GM18498 (cell line): ENCODE measurements at regions not wholly inside any gene's neighbourhood (a gene's known extent, or its start where the extent isn't known, plus 50 kb on each side); places are given as distances from the start of the nearest gene placed in this dataset.

Source experiments
- ATAC-seq: cut with Tn5 transposase; IDR thresholded peaks from one replicate; pipeline ENCODE4 v1.9.1; 2021; ENCODE audit warnings: mild to moderate bottlenecking, moderate library complexity; ENCODE audit not compliant: unreplicated experiment

DNA sequence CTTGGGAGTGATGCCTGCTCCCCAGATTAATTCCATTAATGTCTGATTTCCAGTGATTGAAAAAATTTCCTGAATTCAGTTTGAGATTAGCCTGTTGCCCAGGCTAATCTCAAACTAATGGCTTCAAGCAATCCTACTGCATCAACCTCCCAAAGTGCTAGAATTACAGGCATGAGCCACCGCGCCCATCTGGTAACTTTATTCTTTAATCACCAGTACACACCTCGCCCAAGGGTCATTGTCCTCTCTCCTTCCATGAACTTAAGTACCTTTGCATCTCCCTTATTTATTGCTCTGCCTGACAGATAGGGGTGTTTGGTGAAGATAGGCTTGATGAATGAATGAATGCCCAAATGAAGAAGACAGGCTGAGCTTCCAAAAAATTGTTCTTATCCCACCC is 366.5 kb downstream of the SIPA1L2 start:
- no peak for ATAC-seq

DNA sequence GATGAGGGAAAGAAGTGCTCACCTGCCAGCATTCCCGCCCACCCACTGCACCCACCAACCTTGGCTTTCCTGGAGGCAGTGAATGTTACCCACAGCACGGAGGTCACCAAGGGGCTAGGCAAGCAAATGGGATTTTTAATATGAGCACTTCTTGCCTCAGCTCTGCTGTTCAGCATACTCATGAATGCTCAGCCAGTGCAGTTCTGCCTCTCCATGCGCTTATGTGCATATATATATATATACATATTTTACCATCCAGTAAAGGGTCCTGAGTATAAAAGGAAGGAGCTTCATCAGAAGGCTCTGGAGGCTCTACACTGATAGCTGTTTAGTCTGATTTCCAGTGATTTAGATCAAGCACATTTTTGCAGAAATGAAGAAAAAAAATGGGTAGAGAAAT is 366.9 kb downstream of the SIPA1L2 start:
- ATAC-seq, result no peak

DNA sequence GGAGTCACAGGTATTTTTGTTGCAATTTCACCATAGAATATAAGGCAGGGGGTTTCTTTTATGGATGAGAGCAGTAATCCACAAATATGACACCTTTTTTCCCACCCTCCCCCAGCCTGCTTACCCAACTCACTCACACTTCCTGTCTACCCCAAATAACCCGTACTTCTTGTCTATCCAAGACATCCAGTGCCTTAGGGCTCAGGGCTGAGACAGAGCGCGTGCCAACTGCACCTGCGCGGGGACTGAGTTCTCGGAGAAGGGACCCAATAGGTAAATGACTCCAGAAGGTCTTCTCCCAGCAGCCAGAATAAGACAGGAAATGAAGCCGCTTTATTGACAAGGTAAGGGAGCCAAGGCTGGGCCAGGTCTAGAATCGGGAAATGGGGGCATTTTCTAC is 369.1 kb downstream of the SIPA1L2 start:
- ATAC-seq, result no peak

DNA sequence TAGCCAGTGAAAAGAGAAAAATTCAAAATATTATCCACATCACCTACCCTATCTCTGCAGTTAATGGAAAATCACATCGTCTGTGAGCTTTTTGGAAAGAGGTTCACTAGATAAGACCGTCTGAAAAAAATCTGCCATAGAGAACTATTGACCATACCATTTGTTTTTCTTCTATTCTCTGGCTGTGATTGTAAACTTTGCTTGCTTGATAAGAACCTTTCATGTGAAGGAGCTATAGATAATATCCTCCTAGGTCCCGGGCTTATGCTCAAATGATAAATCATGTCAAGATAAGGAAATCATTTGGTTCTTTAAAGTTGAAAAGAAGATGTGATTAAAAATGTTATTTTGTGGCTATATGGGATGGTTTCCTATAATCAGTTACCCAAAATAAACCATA is 369.9 kb downstream of the SIPA1L2 start:
- ATAC-seq, result no peak

DNA sequence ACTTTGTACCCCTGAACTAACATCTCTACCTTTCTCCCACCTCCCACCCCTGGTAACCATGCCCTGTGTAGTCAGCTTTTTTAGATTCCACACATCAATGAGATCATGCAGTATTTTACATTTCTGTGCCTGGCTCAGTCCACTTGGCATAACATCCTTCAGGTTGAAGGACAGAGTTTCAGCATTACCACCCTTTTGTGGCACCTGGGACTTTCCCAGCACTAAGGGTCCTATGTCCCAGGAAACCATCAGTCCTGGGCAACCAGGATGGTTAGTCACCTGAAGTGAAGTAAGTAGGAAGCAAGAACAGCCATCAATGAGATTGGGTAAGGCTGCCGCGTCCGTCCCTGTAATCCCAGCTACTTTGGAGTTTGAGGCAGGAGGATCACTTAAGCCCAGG is 370.6 kb downstream of the SIPA1L2 start:
- no peak for ATAC-seq

DNA sequence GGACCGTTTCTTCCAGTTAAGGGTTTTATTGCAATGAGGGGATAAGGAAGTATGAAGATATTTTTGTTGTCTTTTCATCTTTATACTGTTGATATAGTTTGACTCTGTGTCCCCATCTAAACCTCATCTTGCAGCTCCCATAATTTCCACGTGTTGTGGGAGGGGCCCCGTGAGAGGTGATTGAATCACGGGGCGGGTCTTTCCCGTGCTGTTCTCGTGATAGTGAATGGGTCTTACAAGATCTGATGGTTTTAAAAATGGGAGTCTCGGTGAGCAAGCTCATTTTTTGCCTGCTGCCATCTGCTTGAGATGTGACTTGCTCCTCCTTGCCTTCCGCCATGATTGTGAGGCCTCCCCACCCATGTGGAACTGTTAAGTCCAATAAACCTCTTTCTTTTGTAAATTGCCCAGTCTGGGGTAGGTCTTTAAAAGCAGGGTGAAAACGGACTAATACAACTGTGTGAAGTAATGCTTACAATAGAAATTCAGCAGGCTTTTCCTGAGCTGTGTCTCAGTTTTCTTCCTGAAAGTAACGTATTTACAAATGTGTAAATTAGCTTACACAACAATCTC is 377.3 kb downstream of the SIPA1L2 start:
- no peak for ATAC-seq

DNA sequence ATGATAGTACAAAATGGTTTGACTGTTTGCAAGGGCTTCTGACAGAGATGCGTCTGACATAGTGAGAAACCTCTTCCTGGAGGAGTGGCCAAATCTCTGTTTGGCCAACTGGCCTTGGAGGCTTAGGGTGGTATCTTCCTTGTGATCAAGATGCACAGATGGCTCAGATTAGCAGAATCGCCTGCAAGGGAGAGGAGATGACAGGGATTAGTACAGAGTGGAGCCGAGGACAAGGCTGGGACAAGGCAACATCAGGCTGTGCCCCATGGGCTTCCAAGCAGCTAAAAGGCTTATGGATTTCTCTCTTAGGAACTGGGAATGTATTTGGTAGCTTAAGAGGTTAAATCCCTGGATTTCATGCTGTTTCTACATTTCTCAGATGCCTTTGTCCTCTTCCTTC is 379.1 kb downstream of the SIPA1L2 start:
- no peak for ATAC-seq

DNA sequence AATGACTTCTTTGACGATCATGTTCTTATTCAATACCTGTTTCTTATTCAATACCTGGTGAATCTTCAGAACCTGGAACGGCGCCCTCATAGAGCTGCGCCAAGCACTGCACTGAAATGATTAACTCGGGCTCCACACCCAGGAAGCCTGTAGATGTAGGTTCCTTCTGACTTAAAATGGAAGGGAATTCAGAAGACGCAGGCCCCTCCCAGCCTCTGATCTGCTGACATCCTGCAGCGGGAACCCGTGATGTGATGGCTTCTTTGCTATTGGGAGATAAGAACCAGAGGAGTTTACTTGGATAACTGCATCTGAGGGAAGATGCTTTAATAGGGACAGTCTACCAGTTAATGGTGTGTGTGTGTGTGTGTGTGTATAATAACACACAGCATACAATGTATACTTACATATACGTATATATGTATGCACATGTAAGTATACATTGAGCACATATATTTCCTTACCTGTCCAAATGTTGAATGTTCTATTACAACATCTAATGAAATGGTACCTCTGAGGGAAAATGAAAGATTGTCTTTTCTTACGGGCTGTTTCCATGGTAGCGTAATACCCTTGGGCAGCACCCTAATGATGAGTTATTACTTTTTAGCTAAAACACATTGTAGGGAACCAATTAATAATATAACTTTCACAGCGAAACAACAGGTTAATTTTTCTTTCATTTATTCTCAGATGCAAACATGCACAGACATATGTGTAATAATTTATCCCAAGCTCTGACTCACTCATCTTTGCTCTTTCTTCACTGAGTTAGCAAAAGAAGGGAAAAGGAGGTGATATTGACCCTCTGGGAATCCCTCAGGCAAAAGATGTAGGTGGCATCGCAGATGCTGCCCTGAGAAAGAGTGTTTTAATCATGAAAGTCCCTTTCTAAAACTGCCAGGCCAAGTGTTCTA is 379.8 kb downstream of the SIPA1L2 start:
- ATAC-seq, result no peak

DNA sequence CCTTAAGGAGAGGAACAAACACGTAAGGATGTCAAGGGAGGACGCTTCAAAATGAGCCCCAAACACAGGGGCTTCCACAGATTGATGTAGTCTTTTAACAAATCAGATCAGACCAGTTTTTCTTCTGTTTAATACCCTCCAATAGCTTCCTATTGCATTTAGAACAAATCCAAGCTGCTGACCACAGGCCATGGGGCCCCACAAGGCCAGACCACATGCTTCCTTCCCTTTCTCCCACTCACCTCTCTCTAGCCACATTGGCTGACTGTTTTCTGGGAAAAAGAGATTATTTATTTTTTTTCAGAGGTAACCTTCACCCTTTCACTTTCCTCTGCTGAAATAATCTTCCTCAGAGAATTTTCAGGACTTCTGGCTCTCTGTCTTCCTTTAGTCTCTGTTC is 380.6 kb downstream of the SIPA1L2 start:
- no peak for ATAC-seq

DNA sequence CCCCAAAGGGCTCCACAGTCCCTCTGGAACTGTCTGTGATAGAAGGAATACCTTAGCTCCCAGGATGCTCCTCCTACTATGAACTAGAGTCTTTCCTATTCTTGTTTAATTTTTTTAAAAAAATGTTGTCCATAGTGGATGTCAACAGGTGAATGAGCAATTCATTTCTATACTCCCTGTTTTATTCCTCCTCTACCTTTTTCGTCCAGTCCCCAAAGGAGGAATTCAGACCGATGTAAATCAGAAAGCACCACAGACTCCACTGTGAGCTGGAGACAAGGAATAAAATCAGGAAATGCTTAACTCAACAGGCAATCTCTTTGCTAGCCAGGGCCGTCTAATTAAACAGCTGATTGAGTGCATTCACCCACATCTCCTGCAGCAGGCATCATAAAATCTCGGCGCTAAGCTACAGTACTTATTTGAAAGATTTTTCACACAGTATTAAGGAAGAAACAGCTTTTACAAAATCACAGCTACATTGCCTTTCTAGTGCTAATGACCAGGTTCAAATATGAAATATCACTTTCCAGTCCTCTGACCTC is 381.6 kb downstream of the SIPA1L2 start:
- no peak for ATAC-seq

DNA sequence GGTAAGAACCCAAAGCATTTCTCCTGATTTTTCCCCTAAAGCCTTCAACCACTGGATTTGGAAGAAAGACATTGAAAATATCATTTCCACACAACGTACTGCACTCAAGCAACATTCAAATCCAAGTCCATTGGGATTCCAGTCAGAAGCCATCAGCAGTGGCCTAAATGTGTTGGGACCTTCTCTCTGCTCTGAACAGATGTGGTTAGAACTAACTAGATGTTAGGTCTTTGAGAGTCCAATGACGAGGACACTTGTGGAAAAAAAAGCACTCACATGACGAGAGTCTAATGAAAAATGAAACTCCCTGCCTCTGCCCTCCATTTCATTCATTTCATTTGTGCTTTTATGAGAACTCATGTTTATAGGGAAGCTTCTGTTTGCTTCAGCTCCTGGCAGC is 382.3 kb downstream of the SIPA1L2 start:
- no peak for ATAC-seq

DNA sequence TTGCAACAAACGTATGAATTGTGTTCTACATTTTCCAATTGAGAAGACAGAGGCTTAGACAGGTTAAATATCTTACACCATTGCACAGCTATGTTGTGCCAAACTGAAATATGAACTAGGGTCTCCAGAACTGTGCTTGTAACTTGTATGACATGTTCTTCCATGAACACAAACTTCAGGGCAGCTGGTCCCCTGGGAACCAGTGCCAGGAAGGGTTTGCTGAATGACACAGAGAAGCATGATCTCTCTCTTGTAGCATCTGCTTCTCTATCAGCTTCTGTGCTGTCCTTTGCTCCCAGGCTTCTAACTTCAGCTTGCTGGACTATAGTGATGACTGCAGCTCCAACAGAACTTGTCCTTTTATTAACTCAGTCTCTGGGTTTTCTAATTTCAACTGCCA is 385.5 kb downstream of the SIPA1L2 start:
- ATAC-seq, result no peak

DNA sequence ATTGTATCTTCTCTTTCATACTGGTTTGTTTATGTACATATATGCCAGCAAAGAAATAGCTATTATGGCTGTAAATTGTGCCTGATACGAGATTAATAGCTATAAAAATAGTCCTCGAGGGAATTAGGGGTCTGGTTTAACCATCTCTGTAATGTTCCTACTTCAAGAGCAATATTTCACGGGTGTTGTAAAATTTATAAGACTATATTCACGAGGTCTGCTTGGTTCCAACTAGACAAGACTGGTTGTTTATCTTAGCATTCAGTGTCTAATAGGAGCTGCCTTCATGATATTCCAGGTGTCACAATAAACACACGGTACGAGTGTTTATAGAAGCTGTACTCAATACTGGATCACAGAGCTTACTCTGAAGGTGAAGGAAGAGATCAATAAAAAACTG is 389.9 kb downstream of the SIPA1L2 start:
- ATAC-seq, result no peak

DNA sequence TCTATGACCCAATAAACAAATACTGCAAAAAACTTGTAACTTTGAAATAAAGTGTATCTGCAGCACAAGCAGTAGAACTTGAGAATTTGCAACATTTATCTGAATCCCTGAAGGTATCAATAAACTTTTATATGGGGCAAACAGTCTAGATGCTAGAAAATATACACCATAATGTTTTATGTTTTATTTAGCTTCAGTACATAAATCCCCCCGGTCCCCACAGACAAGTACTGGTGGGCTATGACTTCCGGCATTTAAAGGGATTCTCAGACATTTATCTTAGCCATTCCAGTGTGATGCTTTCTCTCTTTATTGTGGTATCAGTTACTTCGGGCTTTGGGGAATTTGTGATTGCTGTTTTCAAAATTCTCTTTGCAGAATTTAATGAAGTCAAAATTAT is 390.4 kb downstream of the SIPA1L2 start:
- ATAC-seq, result no peak

DNA sequence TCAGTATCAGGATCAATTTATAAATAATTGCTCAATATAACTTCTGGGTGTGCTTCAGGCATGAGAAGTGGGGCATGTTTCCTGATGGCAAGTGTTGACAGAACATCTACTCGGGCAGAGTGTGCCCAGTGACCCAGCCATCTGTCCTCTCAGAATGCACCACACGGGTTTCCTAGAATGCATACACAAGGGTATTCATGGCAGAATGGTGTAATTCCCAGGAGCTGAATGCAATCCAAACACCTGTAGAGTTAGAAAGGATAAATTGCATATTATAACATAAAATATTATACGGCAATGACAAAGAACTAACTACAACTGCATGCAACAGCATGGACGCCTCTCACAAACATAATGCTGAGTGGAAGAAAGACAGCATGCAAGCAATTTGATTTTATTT is 391.9 kb downstream of the SIPA1L2 start:
- no peak for ATAC-seq

DNA sequence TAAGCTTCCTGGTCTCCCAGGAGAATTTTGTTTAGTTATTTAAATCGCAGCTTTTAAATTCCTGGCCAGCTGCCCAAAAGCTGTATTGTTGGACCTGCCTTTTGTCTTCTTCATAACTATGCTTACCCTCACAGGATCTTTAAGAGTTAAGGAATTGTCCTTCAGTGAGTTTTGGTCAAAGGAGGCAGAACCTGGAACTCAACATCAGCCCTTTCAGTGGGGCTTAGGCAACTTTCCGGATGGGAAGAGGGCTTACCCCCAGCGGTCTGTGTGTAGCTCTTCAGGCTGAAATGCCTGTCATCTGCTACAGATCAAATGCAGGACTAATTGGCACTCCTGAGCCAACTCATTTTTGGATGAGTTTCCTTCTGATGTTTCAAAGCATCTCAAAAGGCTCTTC is 402.6 kb downstream of the SIPA1L2 start:
- ATAC-seq, result no peak

DNA sequence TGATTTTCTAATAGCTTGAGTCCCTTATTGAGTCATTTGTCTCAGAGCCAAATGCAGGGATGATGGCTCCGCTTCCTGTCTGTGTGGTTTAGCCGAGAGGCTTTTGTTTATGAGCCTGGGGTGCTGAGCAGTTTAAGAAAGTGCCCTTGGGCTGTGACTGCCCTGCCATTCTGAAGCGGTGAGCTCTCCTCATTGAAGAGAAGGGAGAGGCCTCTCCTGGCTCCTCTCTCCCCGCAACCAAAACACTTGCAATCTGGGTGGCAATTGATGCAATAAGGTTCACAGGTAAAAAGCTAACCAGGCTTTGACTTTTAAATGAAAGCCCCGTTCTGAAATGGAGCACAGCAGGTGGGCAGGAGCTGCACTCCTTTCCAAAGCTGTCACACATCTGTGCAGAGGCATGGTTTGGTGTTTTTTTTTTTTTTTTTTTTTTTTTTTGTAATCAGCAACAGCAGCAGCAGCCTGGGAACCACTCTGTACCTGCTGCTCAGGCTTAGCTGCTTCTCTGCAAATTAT is 403.7 kb downstream of the SIPA1L2 start:
- no peak for ATAC-seq

DNA sequence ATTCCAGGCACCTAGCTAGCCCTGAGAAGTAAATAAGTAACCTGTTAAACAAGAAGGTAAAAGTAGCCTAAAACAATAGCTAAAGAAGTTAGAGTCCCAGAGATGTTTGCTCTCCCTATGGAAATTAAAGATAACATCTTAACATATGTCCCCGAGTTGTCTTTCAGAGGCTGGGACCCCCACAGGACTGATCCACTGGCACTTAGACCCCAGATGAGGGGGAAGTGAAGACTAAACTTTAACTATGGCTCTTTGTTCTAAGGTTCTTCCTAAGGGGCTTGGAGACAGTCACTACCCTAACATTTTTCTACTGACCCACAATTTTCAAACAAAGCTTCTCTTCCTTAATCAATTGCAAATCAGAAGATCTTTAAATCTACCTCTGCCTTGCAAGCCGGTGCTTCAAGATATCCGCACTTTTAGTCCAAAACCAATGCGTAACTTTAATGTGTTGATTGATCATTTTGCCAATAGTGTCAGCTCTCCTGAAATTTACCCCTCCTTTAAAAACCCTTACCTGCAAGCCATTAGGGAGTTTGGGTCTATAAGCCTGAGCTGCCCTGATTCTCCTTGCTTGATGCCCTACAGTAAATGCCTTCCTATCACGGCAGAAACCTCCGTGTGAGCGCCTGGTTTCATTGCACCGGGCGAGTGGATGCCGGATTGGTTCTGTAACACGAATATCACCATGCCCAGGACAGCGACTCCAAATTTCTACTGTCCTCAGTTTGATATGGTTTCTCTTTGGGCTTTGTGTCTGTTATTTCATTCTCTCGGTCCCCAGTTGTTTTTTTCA is 404.4 kb downstream of the SIPA1L2 start:
- no peak for ATAC-seq

DNA sequence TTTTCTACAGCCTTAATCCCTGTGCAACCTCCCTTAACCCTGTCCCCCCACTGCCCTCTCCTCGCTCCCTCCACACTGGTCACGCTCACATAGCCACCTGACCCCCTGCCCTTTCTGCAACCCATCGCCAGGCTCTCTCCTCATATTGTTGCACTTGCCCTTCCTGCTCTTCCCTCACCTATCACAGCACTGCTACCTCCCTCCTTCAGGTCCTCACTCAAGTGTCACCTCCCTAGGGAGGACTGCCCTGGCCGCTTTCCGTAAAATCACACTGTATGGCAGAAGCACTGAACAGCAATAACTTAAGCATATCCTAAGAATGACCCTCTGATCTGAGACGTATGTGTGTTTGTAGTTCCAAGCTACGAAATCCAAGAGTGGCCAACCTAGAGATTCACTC is 406.0 kb downstream of the SIPA1L2 start:
- ATAC-seq, result no peak

DNA sequence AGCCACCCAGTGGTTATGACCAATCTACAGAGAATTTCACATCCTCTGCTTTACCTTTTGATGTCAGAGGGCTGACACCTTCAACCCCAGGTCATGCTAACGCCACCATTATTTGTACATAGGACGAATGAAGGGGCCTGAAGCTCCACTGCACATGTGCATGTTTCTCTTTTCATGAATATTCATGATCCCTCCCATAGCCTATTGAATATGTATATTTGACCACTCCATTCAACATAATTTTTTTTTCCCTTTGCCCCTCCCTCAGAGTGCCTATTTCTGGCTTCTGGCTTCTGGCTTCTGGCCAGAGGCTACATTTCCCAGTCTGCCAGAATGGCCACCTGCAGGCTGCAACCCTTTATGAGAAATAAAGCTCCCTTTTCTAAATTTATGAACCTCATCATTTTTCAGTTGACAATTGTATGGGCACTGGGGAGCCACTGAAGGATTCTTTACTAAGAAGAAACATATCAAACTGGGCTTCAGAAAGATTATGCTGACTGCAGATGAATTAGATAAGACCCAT is 406.7 kb downstream of the SIPA1L2 start:
- no peak for ATAC-seq

DNA sequence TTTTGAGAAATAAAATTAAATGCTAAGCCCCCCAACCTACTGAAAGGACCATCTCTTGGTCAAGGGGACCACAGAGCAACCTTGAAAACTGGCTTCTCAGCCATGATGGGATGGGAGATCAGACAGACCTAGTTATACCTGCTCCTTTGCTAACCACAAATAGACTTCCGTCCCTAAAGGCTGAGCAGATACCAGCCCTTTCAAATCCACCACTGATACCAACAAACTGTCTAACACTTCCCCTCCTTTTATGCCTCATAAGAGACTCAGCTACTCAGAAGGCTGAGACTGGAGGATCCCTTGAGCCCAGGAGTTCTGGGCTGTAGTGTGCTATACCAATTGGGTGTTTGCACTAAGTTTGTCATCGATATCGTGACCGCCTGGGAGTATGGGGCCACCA is 407.3 kb downstream of the SIPA1L2 start:
- ATAC-seq, result no peak
